NOMO-1 treated with dmso at 0.1 percent for 144 hours (cell line): ENCODE measurements at regions not wholly inside any gene's neighbourhood (a gene's known extent, or its start where the extent isn't known, plus 50 kb on each side); places are given as distances from the start of the nearest gene placed in this dataset.

ENCODE experiments used
- DNase-seq: peaks from one replicate; lab custom pipeline; 2025; ENCODE audit not compliant: unreplicated experiment; lab: John Stamatoyannopoulos, UW

- no peak for DNase-seq
These were observed 249.1 kb downstream of the COL12A1 start for GRCh38 chr6:74956559-74957428.

- DNase-seq: no peak
These were observed 252.1 kb downstream of the COL12A1 start for GRCh38 chr6:74953708-74954107.

- DNase-seq: no peak
These were observed 258.9 kb downstream of the COL12A1 start for GRCh38 chr6:74946961-74947360.

DNA sequence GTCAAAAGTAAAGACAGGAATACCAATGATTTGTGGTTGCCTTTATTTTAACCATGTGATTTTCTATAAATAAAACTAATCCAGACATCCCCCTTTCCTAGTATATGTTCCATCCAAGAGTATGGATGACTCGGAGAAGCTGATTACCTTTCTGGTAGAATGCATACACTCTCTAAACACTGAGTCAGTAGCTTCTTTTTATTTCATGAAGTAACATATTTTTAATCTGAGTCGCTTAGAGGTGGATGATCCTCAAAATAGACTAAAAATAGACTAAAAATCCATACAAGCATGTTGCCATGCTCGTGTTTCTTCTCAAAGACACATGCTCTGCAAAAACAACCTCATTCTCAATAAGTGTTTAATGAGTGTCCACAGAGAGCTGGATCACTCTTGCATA lies 263.7 kb downstream of the COL12A1 start:
- no peak for DNase-seq

- no peak for DNase-seq
These were observed 264.4 kb downstream of the COL12A1 start for GRCh38 chr6:74941424-74941823.

DNA sequence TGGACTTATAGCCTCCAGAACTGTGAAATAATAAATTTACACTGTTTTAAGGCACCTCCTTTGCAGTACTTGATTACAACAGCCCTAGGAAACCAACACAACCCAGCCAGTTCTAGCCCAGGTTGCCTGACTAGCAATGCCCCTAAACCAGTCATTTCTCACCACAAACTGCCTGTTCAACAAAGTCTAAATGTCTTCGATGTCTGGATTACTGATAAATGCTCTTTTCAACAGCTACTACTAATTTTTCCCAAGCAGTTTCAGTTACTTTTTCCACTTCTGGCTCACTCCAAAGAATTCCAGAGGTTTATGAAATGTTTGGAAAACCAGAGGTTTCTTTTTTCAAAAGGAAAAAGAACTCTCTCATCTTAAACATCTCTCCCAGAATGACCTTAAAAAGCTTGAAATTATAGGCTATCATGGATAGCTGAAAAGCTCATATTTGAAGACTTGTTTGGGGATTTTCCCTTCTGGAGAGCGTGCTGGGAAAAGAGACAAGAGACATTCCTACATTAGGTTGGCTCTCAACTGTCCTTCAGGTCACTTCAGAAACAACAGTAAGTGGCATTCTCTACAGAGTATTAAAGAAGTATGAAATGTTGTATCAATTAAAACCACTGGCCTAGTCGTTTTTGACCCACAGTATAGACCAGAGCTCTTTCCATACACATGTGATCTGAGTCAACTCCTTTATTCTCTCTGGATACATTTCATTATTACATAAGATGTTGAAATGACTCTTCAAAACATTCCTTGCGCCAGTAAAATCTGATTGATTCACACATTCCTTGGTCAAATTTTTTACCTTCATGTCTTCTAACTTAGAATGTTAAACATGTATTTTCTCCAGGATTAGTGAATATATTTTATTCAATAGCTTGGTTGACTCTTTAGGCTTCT lies 265.9 kb downstream of the COL12A1 start:
- no peak for DNase-seq

- DNase-seq: no peak
These were observed 266.6 kb downstream of the COL12A1 start for GRCh38 chr6:74939151-74939708.

GRCh38 chr6:74937936-74938335 lies 267.9 kb downstream of the COL12A1 start:
- DNase-seq: no peak

DNA sequence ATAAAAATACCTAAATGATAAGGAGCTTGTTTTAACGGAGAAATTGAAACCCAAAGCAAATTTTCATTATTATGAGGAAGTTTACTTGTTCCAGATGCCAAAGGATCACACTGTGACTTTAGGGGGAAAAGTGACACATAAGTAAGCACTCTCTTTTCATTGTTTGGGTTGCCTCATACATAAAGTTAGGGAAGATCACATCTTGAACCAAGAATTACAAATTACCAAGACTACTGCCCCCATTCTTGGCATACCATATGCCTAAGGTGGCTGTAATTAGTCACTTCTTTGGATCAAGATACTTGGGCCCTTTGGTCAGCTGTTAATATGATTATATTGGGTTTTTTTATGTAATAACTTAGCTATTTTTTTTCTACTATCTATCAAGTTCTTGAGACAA lies 269.0 kb downstream of the COL12A1 start:
- no peak for DNase-seq

- DNase-seq: no peak
These were observed 273.5 kb downstream of the COL12A1 start for GRCh38 chr6:74932232-74932888.

- no peak for DNase-seq
These were observed 274.3 kb downstream of the COL12A1 start for GRCh38 chr6:74931558-74931957.

DNA sequence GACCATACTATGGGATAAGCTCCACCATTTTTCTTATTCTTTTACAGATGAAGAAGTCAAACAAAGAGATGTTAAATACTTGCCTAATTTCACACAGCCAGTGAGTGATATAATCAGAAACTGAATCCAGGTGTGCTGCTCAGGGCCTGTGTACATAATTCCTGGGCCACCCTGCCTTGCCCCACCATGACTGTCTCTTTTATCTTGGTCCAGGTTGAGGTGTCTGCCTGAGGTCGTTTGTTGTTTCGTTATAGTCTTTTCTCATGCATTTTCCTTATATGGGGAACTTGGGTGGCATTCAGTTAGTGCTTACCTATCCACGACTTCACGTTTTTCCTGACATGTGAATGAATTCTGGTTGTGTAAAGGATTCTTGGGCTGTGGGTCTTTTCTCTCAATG lies 277.6 kb downstream of the COL12A1 start:
- no peak for DNase-seq

DNA sequence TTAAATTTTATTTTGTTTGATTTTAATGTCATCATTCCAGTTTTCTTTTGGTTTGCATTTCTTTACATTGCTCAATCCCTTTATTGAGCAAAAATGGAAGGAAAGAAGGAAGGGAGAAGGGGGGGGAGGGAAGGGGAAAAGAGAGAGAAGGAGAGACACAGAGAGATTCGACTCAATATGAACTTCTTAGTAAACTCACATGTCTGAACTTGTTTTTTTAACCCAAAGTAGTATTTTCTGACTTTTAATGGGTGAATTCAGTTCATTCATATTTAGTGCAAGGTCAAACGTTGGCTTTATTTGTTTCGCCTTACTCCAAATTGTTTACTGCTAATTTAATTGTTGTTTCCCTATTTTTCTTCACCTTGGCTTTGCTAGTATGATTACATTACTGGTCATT lies 278.6 kb downstream of the COL12A1 start:
- DNase-seq: no peak

- DNase-seq: peak; percentile 59
These were observed 280.2 kb downstream of the COL12A1 start for GRCh38 chr6:74925683-74926082.

GRCh38 chr6:74914888-74915287 lies 291.0 kb downstream of the COL12A1 start:
- no peak for DNase-seq

DNA sequence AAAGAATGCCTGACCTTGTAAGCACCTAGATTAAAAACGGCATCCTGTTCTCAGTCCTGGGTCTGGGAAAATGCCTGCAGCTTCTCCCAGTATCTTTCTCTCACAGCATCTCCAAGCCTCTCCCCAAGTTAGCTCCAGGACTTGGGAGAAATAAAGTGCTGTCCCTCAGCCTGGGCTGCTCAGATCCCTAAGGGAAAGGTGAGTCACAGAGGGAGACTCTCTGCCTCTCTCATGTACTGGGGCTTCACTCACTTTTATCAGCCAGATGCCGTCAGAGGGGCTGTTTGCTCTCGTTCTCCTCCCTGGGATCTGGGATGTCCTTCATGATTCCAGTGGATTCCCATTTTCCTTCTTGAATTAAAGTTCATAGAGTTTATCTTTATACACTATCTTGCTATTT lies 293.6 kb downstream of the COL12A1 start:
- DNase-seq: no peak

DNA sequence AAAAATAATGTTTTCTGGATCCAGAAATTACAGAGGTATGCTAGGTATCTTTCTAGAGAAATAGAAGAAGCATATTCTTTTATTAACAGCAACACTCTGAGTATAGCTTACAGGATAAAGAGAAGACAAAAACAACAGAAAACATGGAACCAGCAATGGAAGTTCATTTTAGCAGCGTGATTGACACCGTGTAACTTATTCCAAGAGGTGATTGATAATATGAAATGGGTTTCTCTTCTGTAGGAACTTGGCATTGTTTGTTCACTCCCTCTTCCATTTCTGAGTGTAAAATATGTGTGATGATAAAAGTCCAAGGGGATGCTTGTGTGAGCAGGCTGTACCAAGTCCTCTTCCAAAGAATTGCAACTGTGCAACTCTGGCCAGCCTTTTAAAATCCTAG lies 303.0 kb downstream of the COL12A1 start:
- DNase-seq: no peak

- DNase-seq: no peak
These were observed 303.8 kb downstream of the COL12A1 start for GRCh38 chr6:74902089-74902488.

DNA sequence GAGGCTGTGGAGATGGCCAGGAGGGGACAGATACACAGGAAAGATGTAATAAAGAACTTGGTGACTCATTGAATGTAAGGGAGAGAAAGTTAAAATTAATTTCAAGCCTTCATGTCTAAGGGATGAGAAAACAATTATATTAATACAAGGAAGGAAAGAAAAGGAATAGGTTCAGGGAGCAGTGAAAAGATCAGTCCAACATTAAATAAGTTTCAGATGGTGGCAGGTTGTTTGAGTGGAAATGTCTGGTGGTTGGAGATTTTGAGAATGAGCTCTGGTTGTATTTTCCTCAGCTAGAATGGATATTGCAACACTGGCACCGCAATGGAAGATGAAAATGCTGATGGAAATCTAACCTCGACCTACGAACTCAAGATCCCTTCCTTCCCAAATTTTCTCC lies 304.3 kb downstream of the COL12A1 start:
- no peak for DNase-seq

- no peak for DNase-seq
These were observed 306.4 kb downstream of the COL12A1 start for GRCh38 chr6:74899416-74899815.

- DNase-seq: no peak
These were observed 313.8 kb downstream of the COL12A1 start for GRCh38 chr6:74892091-74892490.
